Mesenchymal stem cell (in vitro differentiated cells and primary cell): ENCODE measurements at regions not wholly inside any gene's neighbourhood (a gene's known extent, or its start where the extent isn't known, plus 50 kb on each side); places are given as distances from the start of the nearest gene placed in this dataset.
A peak's percentile ranks its signal among the peaks of the same experiment; 100 is the strongest.
"Not testable (repeated sequence)": the region's sequence is repeated elsewhere in the genome, so short reads cannot be mapped to it uniquely, and the experiment has no call there.

ENCODE experiments used
- DNase-seq: peaks from one replicate; pipeline ENCODE4 v3.0.0-alpha.2; 2013
- H2AFZ ChIP-seq: one replicate; pipeline ENCODE4 v1.6.1; 2013; ENCODE audit warnings: low read depth, mild to moderate bottlenecking, control low read depth, inconsistent platforms, low read length, moderate library complexity
- H2AK5ac ChIP-seq: 2 replicates; pipeline ENCODE4 v1.6.1; 2013; ENCODE audit warnings: low read length, moderate library complexity, mild to moderate bottlenecking, inconsistent platforms; ENCODE audit not compliant: severe bottlenecking
- H2BK120ac ChIP-seq: one replicate; pipeline ENCODE4 v1.6.1; 2013; ENCODE audit warnings: low read depth, mild to moderate bottlenecking, inconsistent platforms, low read length, moderate library complexity
- H2BK12ac ChIP-seq, 2 experiments: one replicate each; pipeline ENCODE4 v1.6.1; 2013; ENCODE audit warnings: inconsistent platforms in 2 of 2, low read length in 2 of 2, mild to moderate bottlenecking in 2 of 2, moderate library complexity in 2 of 2, control low read depth in 1 of 2
- H2BK15ac ChIP-seq: one replicate; pipeline ENCODE4 v1.6.1; 2013; ENCODE audit warnings: mild to moderate bottlenecking, low read depth, inconsistent platforms; ENCODE audit not compliant: poor library complexity, severe bottlenecking
- H2BK5ac ChIP-seq: 2 replicates; pipeline ENCODE4 v1.6.1; 2013; ENCODE audit warnings: low read depth, mild to moderate bottlenecking, low read length, control low read depth, inconsistent platforms; ENCODE audit not compliant: poor library complexity, severe bottlenecking
- H3K14ac ChIP-seq, 2 experiments: one replicate each; pipeline ENCODE4 v1.6.1; 2013; ENCODE audit warnings: inconsistent platforms in 2 of 2, low read length in 2 of 2, control low read depth in 1 of 2, mild to moderate bottlenecking in 1 of 2, moderate library complexity in 1 of 2
- H3K18ac ChIP-seq, 2 experiments: one replicate each; pipeline ENCODE4 v1.6.1; 2013; ENCODE audit warnings: inconsistent platforms in 2 of 2, low read length in 2 of 2, control low read depth in 1 of 2, low read depth in 1 of 2, mild to moderate bottlenecking in 1 of 2
- H3K23ac ChIP-seq, 2 experiments: one replicate each; pipeline ENCODE4 v1.6.1; 2013; ENCODE audit warnings: inconsistent platforms in 2 of 2, low read length in 2 of 2, mild to moderate bottlenecking in 2 of 2, moderate library complexity in 2 of 2, control low read depth in 1 of 2
- H3K27ac ChIP-seq: 2 replicates; pipeline ENCODE4 v1.5.1; 2013; ENCODE audit warnings: mild to moderate bottlenecking, moderate library complexity, low read length, control low read depth, inconsistent platforms; ENCODE audit not compliant: poor library complexity, severe bottlenecking
- H3K27me3 ChIP-seq, 2 experiments: 2 replicates each; pipeline versions ENCODE4 v1.6.1 to v1.7.0; 2013; ENCODE audit warnings: low read length in 2 of 2, mild to moderate bottlenecking in 2 of 2, moderate library complexity in 2 of 2, control low read depth in 1 of 2, inconsistent platforms in 1 of 2; ENCODE audit not compliant: control insufficient read depth in 1 of 2, insufficient read depth in 1 of 2
- H3K36me3 ChIP-seq, 2 experiments: 2 replicates each; pipeline versions ENCODE4 v1.6.1 to v1.7.0; 2013; ENCODE audit warnings: low read length in 2 of 2, control low read depth in 1 of 2, inconsistent platforms in 1 of 2, low read depth in 1 of 2, mild to moderate bottlenecking in 1 of 2; ENCODE audit not compliant: insufficient read depth in 2 of 2, control insufficient read depth in 1 of 2
- H3K4ac ChIP-seq, 2 experiments: one replicate each; pipeline ENCODE4 v1.6.1; 2013; ENCODE audit warnings: inconsistent platforms in 2 of 2, low read length in 2 of 2, mild to moderate bottlenecking in 2 of 2, moderate library complexity in 2 of 2, control low read depth in 1 of 2, low read depth in 1 of 2
- H3K4me1 ChIP-seq: 2 replicates; pipeline ENCODE4 v1.6.1; 2013; ENCODE audit warnings: low read depth, low read length, control low read depth; ENCODE audit not compliant: control insufficient read depth, insufficient read depth
- H3K4me2 ChIP-seq: 2 replicates; pipeline ENCODE4 v1.6.1; 2013; ENCODE audit warnings: low read length, mild to moderate bottlenecking, inconsistent platforms; ENCODE audit not compliant: poor library complexity, severe bottlenecking
- H3K4me3 ChIP-seq, 2 experiments: 2 replicates each; pipeline versions ENCODE4 v1.5.1 to v1.7.0; 2013; ENCODE audit warnings: low read length in 2 of 2, mild to moderate bottlenecking in 2 of 2, control low read depth in 1 of 2, low read depth in 1 of 2; ENCODE audit not compliant: insufficient read depth in 1 of 2
- H3K79me1 ChIP-seq: replicated peaks from 2 replicates; pipeline ENCODE4 v1.6.1; 2013; ENCODE audit warnings: mild to moderate bottlenecking, control low read depth, low read length, inconsistent platforms; ENCODE audit not compliant: poor library complexity, severe bottlenecking
- H3K9ac ChIP-seq: 2 replicates; pipeline ENCODE4 v1.7.0; 2013; ENCODE audit warnings: mild to moderate bottlenecking, low read length, moderate library complexity
- H3K9me3 ChIP-seq: 2 replicates; pipeline ENCODE4 v1.7.0; 2013; ENCODE audit warnings: mild to moderate bottlenecking, low read length; ENCODE audit not compliant: control insufficient read depth
- H4K8ac ChIP-seq: one replicate; pipeline ENCODE4 v1.6.1; 2013; ENCODE audit warnings: inconsistent platforms, mild to moderate bottlenecking, low read length, moderate library complexity
- H4K91ac ChIP-seq: one replicate; pipeline ENCODE4 v1.6.1; 2013; ENCODE audit warnings: mild to moderate bottlenecking, low read length, inconsistent platforms
- WGBS: methylation state at CpG from one replicate; pipeline ENCODE4 v1.1.7; 2013; ENCODE audit warnings: mixed read lengths; 5-methylcytosine and 5-hydroxymethylcytosine counted together

DNA sequence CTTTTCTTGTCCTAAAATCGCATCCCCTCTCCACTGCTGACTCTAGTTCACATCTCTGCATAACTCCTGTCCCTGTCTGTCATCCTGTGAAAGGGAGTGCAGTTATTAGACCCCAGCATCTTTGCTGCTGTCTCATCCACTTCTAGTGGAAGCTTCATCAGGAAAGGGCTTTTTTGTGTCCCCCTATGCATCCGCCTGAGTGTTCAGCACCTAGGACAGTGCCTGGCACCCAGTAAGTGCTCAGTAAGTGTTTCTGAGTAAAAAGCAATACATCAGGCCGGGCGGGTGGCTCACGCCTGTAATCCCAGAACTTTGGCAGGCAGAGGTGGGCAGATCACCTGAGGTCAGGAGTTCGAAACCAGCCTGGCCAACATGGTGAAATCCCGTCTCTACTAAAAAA is 211.8 kb upstream of the FOXK1 start:
- Histone ChIP-seq H3K27ac (no peak overlapping the region), H3K4ac (no peak overlapping the region), H4K91ac (no peak overlapping the region), H2BK15ac (no peak overlapping the region), H2BK120ac (no peak overlapping the region), H4K8ac (no peak overlapping the region), H3K27me3 (peaks cover 0 to 3% of the 10 kb centered on the region in 2 experiments), H3K9me3 (peaks cover 4% of the 10 kb centered on the region), H3K4me1 (no peaks in the 10 kb centered on the region), H3K36me3 (no peaks in the 10 kb centered on the region), H3K18ac (no peak overlapping the region), H3K14ac (no peak overlapping the region), H2AFZ (no peak overlapping the region), H3K9ac (no peak overlapping the region), H2BK5ac (no peak overlapping the region), H3K79me1 (no peaks in the 10 kb centered on the region), H2BK12ac (no peak overlapping the region), H3K4me3 (no peak overlapping the region), H3K4me2 (no peak overlapping the region), H3K23ac (no peak overlapping the region), H2AK5ac (no peak overlapping the region)
- DNase-seq: no peak
- WGBS: 85% methylated on average over 7 of the region's 7 CpGs

- Histone ChIP-seq H4K91ac (no peak overlapping the region), H2AK5ac (no peak overlapping the region), H2BK15ac (no peak overlapping the region), H2AFZ (no peak overlapping the region), H4K8ac (no peak overlapping the region), H3K36me3 (no peaks in the 10 kb centered on the region), H3K4ac (no peak overlapping the region), H3K4me1 (no peaks in the 10 kb centered on the region), H3K9me3 (no peaks in the 10 kb centered on the region), H3K4me3 (no peak overlapping the region), H3K79me1 (no peaks in the 10 kb centered on the region), H3K18ac (no peak overlapping the region), H3K27ac (no peak overlapping the region), H3K27me3 (no peaks in the 10 kb centered on the region), H2BK5ac (no peak overlapping the region), H3K14ac (no peak overlapping the region), H3K23ac (no peak overlapping the region), H3K9ac (no peak overlapping the region), H2BK12ac (no peak overlapping the region), H2BK120ac (no peak overlapping the region), H3K4me2 (no peak overlapping the region)
- 83% methylated on average over 12 of the region's 12 CpGs for WGBS
- DNase-seq: no peak
Measured at GRCh38 chr7:4472728-4473127, 209.4 kb upstream of the FOXK1 start.

DNA sequence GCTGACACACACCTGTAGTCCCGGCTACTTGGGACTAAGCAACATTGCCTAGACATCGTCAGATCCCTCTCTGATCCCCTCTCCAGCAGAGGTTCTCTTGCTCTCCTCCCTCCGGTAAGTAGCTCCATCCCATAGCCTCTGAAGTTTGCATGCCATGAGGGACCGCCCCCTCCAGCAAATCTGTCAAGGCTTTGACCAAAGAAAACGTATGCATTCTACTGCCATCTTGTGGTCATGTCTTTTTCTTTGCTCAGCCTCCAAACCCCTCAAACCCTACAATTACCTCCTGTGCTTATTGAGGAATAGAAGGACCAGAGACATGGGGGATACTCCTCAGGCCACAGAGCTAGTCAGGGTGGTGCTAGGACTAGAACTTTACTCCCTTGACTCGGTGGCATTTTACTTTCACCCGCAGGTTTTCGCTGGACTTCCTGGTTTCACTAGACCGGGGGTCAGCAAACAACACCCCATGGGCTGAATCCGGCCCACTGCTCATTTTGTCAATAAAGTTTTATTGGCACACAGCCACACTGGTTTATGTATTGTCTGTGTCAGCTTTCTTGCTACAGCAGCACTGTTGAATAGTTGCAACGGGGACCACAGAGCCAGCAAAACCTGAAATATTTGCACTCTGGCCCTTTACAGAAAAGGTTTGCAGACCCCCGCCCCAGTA is 202.6 kb upstream of the FOXK1 start:
- DNase-seq: peak; percentile 49
- no peaks in the 10 kb centered on the region for H3K79me1 ChIP-seq
- H3K4me2 ChIP-seq: no peak overlapping the region
- no peaks in the 10 kb centered on the region for H3K36me3 ChIP-seq
- no peak overlapping the region for H3K4ac ChIP-seq
- no peak overlapping the region for H2BK120ac ChIP-seq
- no peak overlapping the region for H2AFZ ChIP-seq
- no peak overlapping the region for H3K27ac ChIP-seq
- no peak overlapping the region for H3K9ac ChIP-seq
- peaks cover 9% of the 10 kb centered on the region for H3K9me3 ChIP-seq
- no peak overlapping the region for H3K4me3 ChIP-seq
- no peak overlapping the region for H2BK12ac ChIP-seq
- H3K4me1 ChIP-seq: no peaks in the 10 kb centered on the region
- H2BK15ac ChIP-seq: no peak overlapping the region
- no peak overlapping the region for H2BK5ac ChIP-seq
- H3K27me3 ChIP-seq: no peaks in the 10 kb centered on the region
- no peak overlapping the region for H3K18ac ChIP-seq
- no peak overlapping the region for H2AK5ac ChIP-seq
- H3K14ac ChIP-seq: no peak overlapping the region
- WGBS: 58% methylated on average over 12 of the region's 12 CpGs
- H4K91ac ChIP-seq: no peak overlapping the region
- H4K8ac ChIP-seq: no peak overlapping the region
- H3K23ac ChIP-seq: no peak overlapping the region

DNA sequence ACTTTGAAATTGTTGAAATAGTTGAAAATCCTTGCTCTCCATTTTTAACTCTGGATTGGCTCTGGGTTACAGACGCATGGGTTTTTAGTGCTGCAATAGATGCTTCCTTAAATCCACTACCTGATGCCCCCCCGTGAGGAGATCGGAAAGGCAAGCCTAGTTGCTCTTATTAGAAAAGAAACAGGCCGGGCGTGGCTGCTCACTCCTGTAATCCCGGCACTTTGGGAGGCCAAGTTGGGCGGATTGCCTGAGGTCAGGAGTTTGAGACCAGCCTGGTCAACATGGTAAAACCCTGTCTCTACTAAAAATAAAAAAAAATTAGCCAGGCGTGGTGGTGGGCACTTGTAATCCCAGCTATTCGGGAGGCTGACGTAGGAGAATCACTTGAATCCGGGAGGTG is 202.0 kb upstream of the FOXK1 start:
- not testable (repeated sequence) for H2BK5ac ChIP-seq, H2BK15ac ChIP-seq, H2AK5ac ChIP-seq, DNase-seq, H2BK120ac ChIP-seq, H4K91ac ChIP-seq, H3K27ac ChIP-seq, H3K9ac ChIP-seq, H2BK12ac ChIP-seq, H3K4me3 ChIP-seq, H3K4ac ChIP-seq, H3K79me1 ChIP-seq, H3K36me3 ChIP-seq, H3K27me3 ChIP-seq, H3K9me3 ChIP-seq, H3K4me1 ChIP-seq, H3K23ac ChIP-seq, H3K4me2 ChIP-seq, H3K18ac ChIP-seq, H2AFZ ChIP-seq, H3K14ac ChIP-seq, H4K8ac ChIP-seq
- WGBS: 87% methylated on average over 11 of the region's 11 CpGs
